ENCODE measurements at regions not wholly inside any gene's neighbourhood (a gene's known extent, or its start where the extent isn't known, plus 50 kb on each side); places are given as distances from the start of the nearest gene placed in this dataset.

DNA sequence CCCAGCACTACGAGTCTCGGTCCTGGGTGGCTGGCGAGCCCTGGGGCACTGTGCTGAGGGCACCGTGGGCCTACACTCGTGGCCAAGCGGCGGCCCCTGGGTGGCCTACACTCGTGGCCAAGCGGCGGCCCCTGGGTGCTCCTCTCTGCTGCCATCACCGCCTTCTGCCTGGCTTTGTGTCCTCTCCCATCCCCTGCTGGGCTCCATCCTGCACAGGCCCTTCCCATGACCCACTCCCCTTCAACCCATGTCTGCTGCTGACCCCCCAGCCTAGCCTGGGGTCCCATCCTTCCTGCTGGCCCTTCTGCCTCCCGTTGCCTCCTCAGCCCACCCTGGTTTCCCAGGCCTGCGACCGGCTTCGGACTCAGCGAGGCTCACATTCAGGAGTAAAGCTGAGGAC is 87.4 kb upstream of the CLDN5 start:
- TF ChIP-seq, protein P1, sequence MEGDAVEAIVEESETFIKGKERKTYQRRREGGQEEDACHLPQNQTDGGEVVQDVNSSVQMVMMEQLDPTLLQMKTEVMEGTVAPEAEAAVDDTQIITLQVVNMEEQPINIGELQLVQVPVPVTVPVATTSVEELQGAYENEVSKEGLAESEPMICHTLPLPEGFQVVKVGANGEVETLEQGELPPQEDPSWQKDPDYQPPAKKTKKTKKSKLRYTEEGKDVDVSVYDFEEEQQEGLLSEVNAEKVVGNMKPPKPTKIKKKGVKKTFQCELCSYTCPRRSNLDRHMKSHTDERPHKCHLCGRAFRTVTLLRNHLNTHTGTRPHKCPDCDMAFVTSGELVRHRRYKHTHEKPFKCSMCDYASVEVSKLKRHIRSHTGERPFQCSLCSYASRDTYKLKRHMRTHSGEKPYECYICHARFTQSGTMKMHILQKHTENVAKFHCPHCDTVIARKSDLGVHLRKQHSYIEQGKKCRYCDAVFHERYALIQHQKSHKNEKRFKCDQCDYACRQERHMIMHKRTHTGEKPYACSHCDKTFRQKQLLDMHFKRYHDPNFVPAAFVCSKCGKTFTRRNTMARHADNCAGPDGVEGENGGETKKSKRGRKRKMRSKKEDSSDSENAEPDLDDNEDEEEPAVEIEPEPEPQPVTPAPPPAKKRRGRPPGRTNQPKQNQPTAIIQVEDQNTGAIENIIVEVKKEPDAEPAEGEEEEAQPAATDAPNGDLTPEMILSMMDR (IDR thresholded peaks at IDR 0.05), result no peak
- TF ChIP-seq POLR2A (IDR thresholded peaks at IDR 0.05), result no peak

Measured in Peyer's patch (tissue), 4 donors.